ENCODE measurements at regions not wholly inside any gene's neighbourhood (a gene's known extent, or its start where the extent isn't known, plus 50 kb on each side); places are given as distances from the start of the nearest gene placed in this dataset.

DNA sequence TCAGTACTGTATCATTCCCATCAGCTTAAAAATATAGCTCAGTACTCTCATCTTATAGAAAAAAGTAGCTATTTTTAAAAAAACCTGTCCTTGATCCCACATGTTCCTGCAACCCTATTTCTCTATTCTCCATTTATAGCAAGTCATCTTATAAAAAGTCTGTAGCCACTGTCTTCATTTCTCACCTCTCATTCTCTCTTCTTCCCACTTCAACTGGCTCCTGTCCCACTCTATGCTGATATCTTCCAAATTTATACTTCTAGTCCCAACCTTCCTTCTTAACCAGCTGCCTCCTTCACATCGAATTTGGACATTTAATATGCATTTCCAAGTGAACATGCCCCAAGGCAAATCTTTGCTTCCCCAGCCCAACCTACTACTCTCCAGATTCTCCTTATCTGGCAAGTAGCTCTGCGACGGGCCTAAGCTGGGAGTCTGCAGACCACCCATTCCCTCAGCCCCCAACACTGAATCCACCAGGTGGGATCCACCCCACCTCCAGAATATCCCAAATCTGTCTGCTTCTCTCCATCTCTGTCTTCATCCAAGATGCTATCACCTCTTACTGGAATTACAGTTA lies 52.0 kb upstream of the TANC2 start:
- no peaks in the 10 kb centered on the region for H3K79me2 ChIP-seq (ENCODE audit: insufficient read depth, low read length)
- no peak overlapping the region for H2AFZ ChIP-seq (ENCODE audit: low read length)
- no TSS peak for BruUV-seq (replicated peaks)
- H3K36me3 ChIP-seq (replicated peaks in 1 of 2; ENCODE audit: control insufficient read depth in 1 of 2, insufficient read depth in 2 of 2, low read length in 2 of 2): no peaks in the 10 kb centered on the region
- no peak overlapping the region for H3K27ac ChIP-seq (ENCODE audit: extremely low read length, insufficient read depth, low read length)
- no peak for ATAC-seq
- 26% methylated on average over 3 of the region's 3 CpGs for WGBS (ENCODE audit: low lambda C conversion rate)
- DNase-seq (ENCODE audit: low spot score): no peak
- intact Hi-C loops (cut with micrococcal nuclease; ENCODE audit: unreplicated experiment): no loop called here
- peaks cover 7% of the 10 kb centered on the region; the same call in 1 of the 2 replicates for H3K4me1 ChIP-seq (ENCODE audit: insufficient read depth, low read length)
- H4K20me1 ChIP-seq (ENCODE audit: insufficient read depth, low read length): no peaks in the 10 kb centered on the region
- POLR2A ChIA-PET: no interaction called here
- H3K27me3 ChIP-seq (ENCODE audit: control insufficient read depth in 1 of 2, insufficient read depth in 2 of 2, low read length in 2 of 2): no peaks in the 10 kb centered on the region
- CTCF ChIA-PET (ENCODE audit: low intra/inter-chr PET ratio, low total read pairs): no interaction called here
- H3K4me2 ChIP-seq (ENCODE audit: low read depth, low read length): no peak overlapping the region
- no peak for TF ChIP-seq GLMP (CRISPR knock-in tag; IDR thresholded peaks at IDR 0.05; ENCODE audit: borderline replicate concordance)
- TF ChIP-seq ZNF713 (CRISPR knock-in tag; IDR thresholded peaks at IDR 0.05): no peak
- TF ChIP-seq MAF1 (CRISPR knock-in tag; IDR thresholded peaks at IDR 0.05; ENCODE audit: borderline replicate concordance): no peak
- no peak overlapping the region for H3K9ac ChIP-seq (ENCODE audit: insufficient read depth, low read depth, low read length)
- in situ Hi-C loops (cut with HindIII; ENCODE audit: extremely low pct_ligation_motif_present, low pct_unique_long_range_greater_than_20kb): no loop called here
- H3K9me3 ChIP-seq (ENCODE audit: low read length): no peaks in the 10 kb centered on the region
- H3K4me3 ChIP-seq (replicated peaks in 1 of 3; ENCODE audit: insufficient read depth in 1 of 3, low read depth in 2 of 3, low read length in 3 of 3): no peak overlapping the region
- FAIRE-seq: no peak

DNA sequence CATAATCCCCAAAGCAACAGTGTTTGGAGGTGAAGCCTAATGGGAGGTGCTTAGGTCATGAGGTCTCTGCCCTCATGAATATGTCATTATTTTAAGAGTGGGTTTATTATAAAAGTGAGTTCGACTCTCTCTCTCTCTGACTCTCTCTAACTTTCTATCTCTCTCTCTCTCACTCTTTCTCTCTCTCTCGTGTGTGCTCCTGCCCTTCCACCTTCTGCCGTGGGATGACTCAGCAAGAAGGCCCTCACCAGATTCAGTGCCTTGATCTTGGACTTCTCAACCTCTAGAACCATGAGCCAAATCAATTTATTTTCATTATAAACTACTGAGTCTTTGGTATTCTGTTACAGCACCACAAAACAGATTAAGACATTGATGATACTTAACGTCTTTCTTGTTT lies 53.7 kb upstream of the TANC2 start:
- 0% methylated on average over 4 of the region's 4 CpGs for WGBS (ENCODE audit: low lambda C conversion rate)
- ATAC-seq: no peak
- Histone ChIP-seq H3K9me3 (ENCODE audit: low read length) (no peaks in the 10 kb centered on the region), H3K79me2 (ENCODE audit: insufficient read depth, low read length) (no peaks in the 10 kb centered on the region), H3K27me3 (ENCODE audit: control insufficient read depth in 1 of 2, insufficient read depth in 2 of 2, low read length in 2 of 2) (no peaks in the 10 kb centered on the region; a peak in 2 of 5 replicates), H3K4me3 (replicated peaks in 1 of 3; ENCODE audit: insufficient read depth in 1 of 3, low read depth in 2 of 3, low read length in 3 of 3) (no peak overlapping the region), H3K4me2 (ENCODE audit: low read depth, low read length) (no peak overlapping the region), H3K9ac (ENCODE audit: insufficient read depth, low read depth, low read length) (no peak overlapping the region), H2AFZ (ENCODE audit: low read length) (no peak overlapping the region), H4K20me1 (ENCODE audit: insufficient read depth, low read length) (no peaks in the 10 kb centered on the region), H3K36me3 (replicated peaks in 1 of 2; ENCODE audit: control insufficient read depth in 1 of 2, insufficient read depth in 2 of 2, low read length in 2 of 2) (no peaks in the 10 kb centered on the region), H3K4me1 (ENCODE audit: insufficient read depth, low read length) (peaks cover 7% of the 10 kb centered on the region; the same call in 1 of the 2 replicates), H3K27ac (ENCODE audit: extremely low read length, insufficient read depth, low read length) (no peak overlapping the region)
- no peak for FAIRE-seq
- peak; percentile 22; the same call in 1 of the 2 replicates for TF ChIP-seq ZNF564 (CRISPR knock-in tag; IDR thresholded peaks at IDR 0.05)
- TF ChIP-seq NFE2L2 (IDR thresholded peaks at IDR 0.05; ENCODE audit: low read length): peak; percentile 76
- no peak for TF ChIP-seq ZNF260 (CRISPR knock-in tag; IDR thresholded peaks at IDR 0.05; ENCODE audit: borderline replicate concordance, low read depth)
- ChIA-PET CTCF (ENCODE audit: low intra/inter-chr PET ratio, low total read pairs) (no interaction called here), POLR2A (no interaction called here)
- in situ Hi-C loops (cut with HindIII; ENCODE audit: extremely low pct_ligation_motif_present, low pct_unique_long_range_greater_than_20kb) (no loop called here), intact Hi-C loops (cut with micrococcal nuclease; ENCODE audit: unreplicated experiment) (no loop called here)
- no peak for DNase-seq (ENCODE audit: low spot score)
- BruUV-seq (replicated peaks): no TSS peak
